ENCODE measurements at regions not wholly inside any gene's neighbourhood (a gene's known extent, or its start where the extent isn't known, plus 50 kb on each side); places are given as distances from the start of the nearest gene placed in this dataset.

- TF ChIP-seq POLR2A (IDR thresholded peaks at IDR 0.05; ENCODE audit: borderline replicate concordance, extremely low read depth, insufficient read depth, insufficient read length) (no peak), ZFX (IDR thresholded peaks at IDR 0.05) (no peak)
- TF ChIP-seq, protein P1, sequence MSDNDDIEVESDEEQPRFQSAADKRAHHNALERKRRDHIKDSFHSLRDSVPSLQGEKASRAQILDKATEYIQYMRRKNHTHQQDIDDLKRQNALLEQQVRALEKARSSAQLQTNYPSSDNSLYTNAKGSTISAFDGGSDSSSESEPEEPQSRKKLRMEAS (IDR thresholded peaks at IDR 0.05), result no peak
- TF ChIP-seq, protein P2, sequence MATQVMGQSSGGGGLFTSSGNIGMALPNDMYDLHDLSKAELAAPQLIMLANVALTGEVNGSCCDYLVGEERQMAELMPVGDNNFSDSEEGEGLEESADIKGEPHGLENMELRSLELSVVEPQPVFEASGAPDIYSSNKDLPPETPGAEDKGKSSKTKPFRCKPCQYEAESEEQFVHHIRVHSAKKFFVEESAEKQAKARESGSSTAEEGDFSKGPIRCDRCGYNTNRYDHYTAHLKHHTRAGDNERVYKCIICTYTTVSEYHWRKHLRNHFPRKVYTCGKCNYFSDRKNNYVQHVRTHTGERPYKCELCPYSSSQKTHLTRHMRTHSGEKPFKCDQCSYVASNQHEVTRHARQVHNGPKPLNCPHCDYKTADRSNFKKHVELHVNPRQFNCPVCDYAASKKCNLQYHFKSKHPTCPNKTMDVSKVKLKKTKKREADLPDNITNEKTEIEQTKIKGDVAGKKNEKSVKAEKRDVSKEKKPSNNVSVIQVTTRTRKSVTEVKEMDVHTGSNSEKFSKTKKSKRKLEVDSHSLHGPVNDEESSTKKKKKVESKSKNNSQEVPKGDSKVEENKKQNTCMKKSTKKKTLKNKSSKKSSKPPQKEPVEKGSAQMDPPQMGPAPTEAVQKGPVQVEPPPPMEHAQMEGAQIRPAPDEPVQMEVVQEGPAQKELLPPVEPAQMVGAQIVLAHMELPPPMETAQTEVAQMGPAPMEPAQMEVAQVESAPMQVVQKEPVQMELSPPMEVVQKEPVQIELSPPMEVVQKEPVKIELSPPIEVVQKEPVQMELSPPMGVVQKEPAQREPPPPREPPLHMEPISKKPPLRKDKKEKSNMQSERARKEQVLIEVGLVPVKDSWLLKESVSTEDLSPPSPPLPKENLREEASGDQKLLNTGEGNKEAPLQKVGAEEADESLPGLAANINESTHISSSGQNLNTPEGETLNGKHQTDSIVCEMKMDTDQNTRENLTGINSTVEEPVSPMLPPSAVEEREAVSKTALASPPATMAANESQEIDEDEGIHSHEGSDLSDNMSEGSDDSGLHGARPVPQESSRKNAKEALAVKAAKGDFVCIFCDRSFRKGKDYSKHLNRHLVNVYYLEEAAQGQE (IDR thresholded peaks at IDR 0.05; ENCODE audit: low read depth), result no peak
- TF ChIP-seq, protein P3, sequence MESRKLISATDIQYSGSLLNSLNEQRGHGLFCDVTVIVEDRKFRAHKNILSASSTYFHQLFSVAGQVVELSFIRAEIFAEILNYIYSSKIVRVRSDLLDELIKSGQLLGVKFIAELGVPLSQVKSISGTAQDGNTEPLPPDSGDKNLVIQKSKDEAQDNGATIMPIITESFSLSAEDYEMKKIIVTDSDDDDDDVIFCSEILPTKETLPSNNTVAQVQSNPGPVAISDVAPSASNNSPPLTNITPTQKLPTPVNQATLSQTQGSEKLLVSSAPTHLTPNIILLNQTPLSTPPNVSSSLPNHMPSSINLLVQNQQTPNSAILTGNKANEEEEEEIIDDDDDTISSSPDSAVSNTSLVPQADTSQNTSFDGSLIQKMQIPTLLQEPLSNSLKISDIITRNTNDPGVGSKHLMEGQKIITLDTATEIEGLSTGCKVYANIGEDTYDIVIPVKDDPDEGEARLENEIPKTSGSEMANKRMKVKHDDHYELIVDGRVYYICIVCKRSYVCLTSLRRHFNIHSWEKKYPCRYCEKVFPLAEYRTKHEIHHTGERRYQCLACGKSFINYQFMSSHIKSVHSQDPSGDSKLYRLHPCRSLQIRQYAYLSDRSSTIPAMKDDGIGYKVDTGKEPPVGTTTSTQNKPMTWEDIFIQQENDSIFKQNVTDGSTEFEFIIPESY (IDR thresholded peaks at IDR 0.05; ENCODE audit: extremely low read depth, insufficient replicate concordance, low read length), result no peak
These were observed 98.7 kb upstream of the PMEPA1 start (continued) for GRCh38 chr20:57808264-57809070.

All from HCT116 (cell line).